ENCODE measurements at regions not wholly inside any gene's neighbourhood (a gene's known extent, or its start where the extent isn't known, plus 50 kb on each side); places are given as distances from the start of the nearest gene placed in this dataset.

- no peaks in the 10 kb centered on the region for H3K36me3 Mint-ChIP-seq (ENCODE audit: low read depth)
- no peaks in the 10 kb centered on the region for H3K27me3 Mint-ChIP-seq
- no peaks in the 10 kb centered on the region for H3K9me3 ChIP-seq (ENCODE audit: control insufficient read depth in 1 of 2, insufficient read depth in 1 of 2, low read length in 2 of 2)
- H3K4me3 ChIP-seq (ENCODE audit: low read length), result no peak overlapping the region
- ChIA-PET POLR2A (no interaction called here), CTCF (no interaction called here)
- DNase-seq (no peak), ATAC-seq (ENCODE audit: poor library complexity) (no peak)
- peaks cover 7% of the 10 kb centered on the region for H3K9me3 Mint-ChIP-seq
- H3K4me1 ChIP-seq (ENCODE audit: insufficient read depth, low read length), result no peaks in the 10 kb centered on the region
- no peaks in the 10 kb centered on the region for H3K4me1 Mint-ChIP-seq (ENCODE audit: low read depth)
- TF ChIP-seq CTCF (IDR thresholded peaks at IDR 0.05), result no peak
- H3K36me3 ChIP-seq (ENCODE audit: insufficient read depth, low read length), result no peaks in the 10 kb centered on the region
- intact Hi-C loops (cut with DNase I, micrococcal nuclease), result no loop called here
- H3K27ac Mint-ChIP-seq, result no peak overlapping the region
- no peaks in the 10 kb centered on the region for H3K27me3 ChIP-seq (ENCODE audit: control insufficient read depth in 1 of 2, insufficient read depth in 2 of 2, low read length in 2 of 2)
- H3K27ac ChIP-seq (ENCODE audit: low read depth in 1 of 2, low read length in 2 of 2), result no peak overlapping the region
- H3K4me3 Mint-ChIP-seq, result no peak overlapping the region
These were observed 499.4 kb downstream of the NAV3 start for GRCh38 chr12:78330131-78330530.

- TF ChIP-seq CTCF (IDR thresholded peaks at IDR 0.05), result no peak
- H3K27ac Mint-ChIP-seq, result no peak overlapping the region
- H3K36me3 Mint-ChIP-seq (ENCODE audit: low read depth), result no peaks in the 10 kb centered on the region
- Histone ChIP-seq H3K36me3 (ENCODE audit: insufficient read depth, low read length) (no peaks in the 10 kb centered on the region), H3K9me3 (ENCODE audit: control insufficient read depth in 1 of 2, insufficient read depth in 1 of 2, low read length in 2 of 2) (no peaks in the 10 kb centered on the region), H3K27me3 (ENCODE audit: control insufficient read depth in 1 of 2, insufficient read depth in 2 of 2, low read length in 2 of 2) (no peaks in the 10 kb centered on the region), H3K27ac (ENCODE audit: low read depth in 1 of 2, low read length in 2 of 2) (no peak overlapping the region), H3K4me1 (ENCODE audit: insufficient read depth, low read length) (no peaks in the 10 kb centered on the region), H3K4me3 (ENCODE audit: low read length) (no peak overlapping the region)
- H3K4me3 Mint-ChIP-seq, result no peak overlapping the region
- H3K9me3 Mint-ChIP-seq, result peaks cover 8% of the 10 kb centered on the region
- DNase-seq, result no peak
- intact Hi-C loops (cut with DNase I, micrococcal nuclease), result no loop called here
- ChIA-PET POLR2A (no interaction called here), CTCF (interaction anchor here (0.7 kb wide), 2 partner anchors 29 to 418 kb away, joined by 3 to 4 read pairs; no protein-coding TSS in a partner anchor)
- no peak for ATAC-seq (ENCODE audit: poor library complexity)
- no peaks in the 10 kb centered on the region for H3K4me1 Mint-ChIP-seq (ENCODE audit: low read depth)
- no peaks in the 10 kb centered on the region for H3K27me3 Mint-ChIP-seq
These were observed 500.5 kb downstream of the NAV3 start for GRCh38 chr12:78331181-78331580.

- H3K4me1 Mint-ChIP-seq (ENCODE audit: low read depth), result no peaks in the 10 kb centered on the region
- no peak for DNase-seq
- Histone ChIP-seq H3K27me3 (ENCODE audit: control insufficient read depth in 1 of 2, insufficient read depth in 2 of 2, low read length in 2 of 2) (no peaks in the 10 kb centered on the region), H3K36me3 (ENCODE audit: insufficient read depth, low read length) (no peaks in the 10 kb centered on the region), H3K9me3 (ENCODE audit: control insufficient read depth in 1 of 2, insufficient read depth in 1 of 2, low read length in 2 of 2) (no peaks in the 10 kb centered on the region), H3K4me3 (ENCODE audit: low read length) (no peak overlapping the region), H3K4me1 (ENCODE audit: insufficient read depth, low read length) (no peaks in the 10 kb centered on the region), H3K27ac (ENCODE audit: low read depth in 1 of 2, low read length in 2 of 2) (no peak overlapping the region)
- H3K36me3 Mint-ChIP-seq (ENCODE audit: low read depth), result no peaks in the 10 kb centered on the region
- ChIA-PET POLR2A (no interaction called here), CTCF (no interaction called here)
- intact Hi-C loops (cut with DNase I, micrococcal nuclease), result no loop called here
- H3K27me3 Mint-ChIP-seq, result no peaks in the 10 kb centered on the region
- peaks cover 9% of the 10 kb centered on the region for H3K9me3 Mint-ChIP-seq
- H3K27ac Mint-ChIP-seq, result no peak overlapping the region
- no peak overlapping the region for H3K4me3 Mint-ChIP-seq
- ATAC-seq (ENCODE audit: poor library complexity), result no peak
- TF ChIP-seq CTCF (IDR thresholded peaks at IDR 0.05), result no peak
These were observed 501.1 kb downstream of the NAV3 start for GRCh38 chr12:78331753-78332152.
